CD4-positive, alpha-beta T cell treated with Interferon alpha-2 for 1 hour (primary cell): ENCODE measurements at regions not wholly inside any gene's neighbourhood (a gene's known extent, or its start where the extent isn't known, plus 50 kb on each side); places are given as distances from the start of the nearest gene placed in this dataset.

Experiments
- DNase-seq, 2 donors: peaks; one replicate each; pipeline ENCODE4 v3.0.0-alpha.2; 2020 to 2022

DNA sequence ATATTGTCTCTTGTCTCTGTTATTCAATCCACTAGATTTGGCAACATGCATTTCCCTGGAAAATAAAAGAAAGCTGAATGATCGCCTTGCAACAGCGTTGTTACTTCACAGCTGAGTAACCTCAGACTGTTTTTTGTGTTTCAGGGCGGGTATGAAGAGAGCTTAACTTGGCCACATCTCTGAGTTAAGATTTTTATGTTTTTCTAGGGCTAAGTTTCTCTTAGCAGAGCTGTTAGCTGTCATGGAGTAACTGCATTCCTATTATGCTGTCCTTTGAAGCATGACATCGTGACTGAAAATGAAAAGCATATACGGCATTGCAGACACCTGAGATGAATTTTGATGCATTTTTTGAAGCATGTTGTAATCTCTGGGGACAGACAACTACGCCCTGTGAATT is 1798.9 kb downstream of the PCDH7 start:
- DNase-seq: no peak

DNA sequence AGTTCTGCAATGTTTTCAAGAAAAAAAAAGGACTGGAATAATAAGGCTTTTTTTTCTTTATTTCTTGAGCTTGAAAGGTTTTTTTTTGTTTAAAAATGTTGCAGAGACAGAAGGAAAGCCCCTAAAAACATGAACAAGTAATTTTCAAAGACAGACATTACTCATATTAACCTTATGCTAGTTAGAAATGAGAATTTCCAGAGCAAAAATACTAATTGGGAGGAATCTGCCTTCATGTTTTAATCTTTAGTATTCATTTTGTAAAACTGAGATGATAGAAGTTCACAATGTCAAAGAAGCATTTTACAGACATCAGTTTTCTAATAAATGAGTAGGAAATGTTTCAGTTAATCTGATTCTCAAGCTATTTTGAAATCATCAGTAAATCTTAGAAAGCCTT is 1805.3 kb downstream of the PCDH7 start:
- DNase-seq: no peak

DNA sequence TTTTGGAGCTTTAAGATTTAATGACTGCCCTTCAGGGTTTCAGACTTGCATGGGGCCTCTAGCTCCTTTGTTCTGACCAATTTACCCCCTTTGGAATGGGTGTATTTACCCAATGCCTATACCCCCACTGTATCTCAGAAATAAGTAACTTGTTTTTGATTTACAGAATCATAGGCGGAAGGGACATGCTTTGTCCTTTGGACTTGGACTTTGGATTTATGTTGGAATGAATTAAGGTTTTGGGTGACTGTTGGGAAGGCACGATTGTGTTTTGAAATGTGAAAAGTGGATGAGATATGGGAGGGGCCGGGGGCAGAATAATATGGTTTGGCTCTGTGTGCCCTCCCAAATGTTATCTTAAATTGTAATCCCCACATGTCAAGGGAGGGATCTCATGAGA is 1824.7 kb downstream of the PCDH7 start:
- no peak for DNase-seq

DNA sequence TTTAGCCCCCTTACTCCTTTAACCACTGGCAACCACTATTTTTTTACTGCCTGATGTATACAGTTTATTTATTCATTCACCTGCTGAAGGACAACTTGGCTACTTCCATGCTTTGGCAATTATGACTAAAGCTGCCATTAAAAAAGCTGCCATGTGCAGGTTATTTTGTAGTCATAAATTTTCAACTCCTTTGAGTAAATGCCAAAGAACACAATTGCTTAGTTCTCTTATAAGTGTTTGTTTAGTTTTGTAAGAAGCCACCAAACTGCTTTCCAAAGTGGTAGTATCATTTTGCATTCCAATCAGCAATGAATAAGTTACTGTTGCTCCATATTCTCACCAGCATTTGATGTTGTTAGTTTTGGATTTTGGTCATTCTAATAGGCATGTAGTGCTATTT is 1831.8 kb downstream of the PCDH7 start:
- DNase-seq: no peak

DNA sequence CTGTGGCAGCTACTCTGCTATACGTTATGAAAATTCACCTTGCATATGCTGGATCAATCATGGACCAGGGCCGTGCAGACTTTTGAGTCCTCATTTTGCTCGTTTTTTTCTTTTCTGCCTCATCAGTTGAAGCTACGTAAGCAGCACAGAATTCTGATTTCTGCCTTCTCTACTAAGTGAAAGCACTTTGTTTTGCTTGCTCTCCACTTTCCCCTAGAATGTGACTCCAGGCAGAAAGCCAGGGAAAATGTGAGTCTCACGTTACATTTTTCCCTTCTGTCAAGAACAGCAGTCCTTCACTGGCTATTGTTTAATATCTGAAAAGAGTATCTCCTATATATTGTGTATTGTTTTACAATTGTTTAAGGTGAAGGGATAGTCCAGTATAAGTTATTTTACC is 1840.1 kb downstream of the PCDH7 start:
- DNase-seq: no peak

DNA sequence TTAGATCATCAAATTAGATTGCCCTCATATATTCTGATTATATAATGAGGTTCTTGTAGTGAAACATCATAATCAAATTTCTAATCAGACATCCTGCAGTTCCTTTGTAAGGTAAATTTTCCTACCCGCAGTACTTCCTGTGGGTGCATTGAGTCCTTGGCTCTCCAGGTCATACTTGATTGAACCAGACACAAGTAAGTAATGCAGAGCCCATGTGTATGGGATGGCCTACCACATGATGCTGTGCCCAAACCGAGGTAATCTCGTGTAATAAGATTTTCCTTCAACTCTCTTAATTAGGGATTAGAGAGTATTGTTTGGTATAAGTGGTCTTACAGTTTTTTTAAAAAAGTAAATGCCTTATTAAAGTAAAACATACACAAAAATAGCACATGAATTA is 1841.8 kb downstream of the PCDH7 start:
- no peak for DNase-seq

DNA sequence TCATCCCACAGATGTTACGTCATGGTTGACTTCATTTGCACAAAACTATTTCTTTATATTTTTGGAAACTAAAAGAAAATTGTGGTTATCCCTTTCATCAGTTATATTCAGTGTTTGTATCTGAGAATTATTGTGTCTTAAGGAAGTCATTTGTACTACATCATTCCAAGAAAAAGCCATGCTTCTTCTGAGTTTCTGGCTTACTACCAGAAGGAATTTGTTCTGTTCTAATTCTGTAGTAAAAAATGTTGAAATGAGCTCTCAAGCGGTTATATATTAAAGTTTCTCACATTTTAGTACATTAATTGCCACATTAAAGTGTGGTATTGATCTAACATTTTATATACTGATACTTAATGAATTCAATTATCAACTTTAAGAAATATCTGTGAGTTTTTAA is 1844.5 kb downstream of the PCDH7 start:
- no peak for DNase-seq

DNA sequence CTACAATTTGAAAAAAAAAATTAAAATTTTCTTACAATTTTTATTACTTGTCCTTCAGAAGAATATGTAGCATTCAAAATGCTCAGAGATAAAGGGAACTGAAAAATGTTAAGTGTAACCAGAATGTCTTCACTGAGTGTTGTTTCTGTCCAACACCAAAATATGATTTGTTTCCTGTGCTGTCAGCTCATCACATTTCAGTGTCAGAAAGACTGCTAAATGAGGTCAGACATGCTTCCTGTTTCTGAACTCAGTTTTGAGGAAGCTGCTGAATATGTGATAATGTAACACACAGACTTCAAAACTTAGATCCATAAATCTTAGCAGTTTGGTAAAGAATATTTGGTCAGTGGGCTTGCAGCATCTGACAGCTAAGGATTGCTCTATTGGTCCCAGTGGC is 1849.7 kb downstream of the PCDH7 start:
- DNase-seq: peak in 1 of 2 donors; percentile 5

DNA sequence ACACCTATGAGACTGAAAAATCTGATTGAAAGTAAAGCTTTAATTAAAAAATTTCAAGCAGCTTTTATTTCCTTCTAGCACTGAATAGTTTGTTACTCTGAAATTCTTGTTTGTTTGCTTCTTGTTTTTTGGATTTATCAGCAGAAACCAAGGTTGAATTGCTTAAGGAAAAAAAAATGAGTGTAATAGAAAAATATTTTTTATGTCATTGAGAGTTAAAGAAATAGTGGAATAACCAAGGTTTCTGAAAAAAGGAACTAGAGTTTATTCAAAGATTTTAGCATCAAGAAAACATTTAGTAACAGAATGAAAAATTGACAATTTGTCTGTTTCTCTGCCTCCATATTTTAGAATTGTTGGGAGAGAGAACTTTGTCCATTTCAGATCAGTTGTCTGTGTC is 1852.2 kb downstream of the PCDH7 start:
- DNase-seq: no peak

DNA sequence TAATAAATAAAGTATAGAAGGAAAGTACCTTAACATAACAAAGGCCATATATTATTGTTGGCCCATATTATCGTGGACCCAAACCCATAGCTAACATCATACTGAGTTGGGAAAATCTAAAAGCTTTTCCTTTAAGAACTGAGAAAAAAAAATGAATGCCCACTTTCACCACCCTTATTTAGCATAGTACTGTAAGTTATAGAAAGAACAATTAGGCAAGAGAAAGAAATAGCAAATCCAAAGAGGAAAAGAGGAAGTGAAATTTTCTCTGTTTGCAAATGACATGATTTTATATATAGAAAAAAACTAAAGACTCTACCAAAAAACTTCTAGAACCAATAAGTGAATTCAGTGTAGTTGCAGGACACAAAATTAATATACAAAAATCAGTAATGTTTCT is 1854.6 kb downstream of the PCDH7 start:
- no peak for DNase-seq

DNA sequence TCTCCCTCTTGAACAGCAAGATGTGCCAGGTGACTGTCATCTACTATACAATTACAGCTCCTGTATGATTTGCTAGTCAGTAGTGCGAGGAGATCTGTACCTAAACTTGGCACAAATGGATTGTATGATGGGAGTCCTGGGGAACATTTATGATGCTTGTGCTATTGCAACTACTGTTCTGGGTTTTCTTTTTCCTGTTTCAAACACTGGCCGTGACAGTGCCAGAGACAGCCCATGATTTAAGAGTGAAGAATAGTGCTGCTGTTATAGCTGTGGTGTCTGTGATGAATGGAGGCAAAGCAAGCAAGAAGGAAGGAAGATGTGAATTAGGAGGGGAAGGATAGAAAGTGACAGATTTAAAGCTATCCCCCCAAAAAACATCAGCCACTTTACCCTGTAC is 1868.9 kb downstream of the PCDH7 start:
- DNase-seq: no peak

DNA sequence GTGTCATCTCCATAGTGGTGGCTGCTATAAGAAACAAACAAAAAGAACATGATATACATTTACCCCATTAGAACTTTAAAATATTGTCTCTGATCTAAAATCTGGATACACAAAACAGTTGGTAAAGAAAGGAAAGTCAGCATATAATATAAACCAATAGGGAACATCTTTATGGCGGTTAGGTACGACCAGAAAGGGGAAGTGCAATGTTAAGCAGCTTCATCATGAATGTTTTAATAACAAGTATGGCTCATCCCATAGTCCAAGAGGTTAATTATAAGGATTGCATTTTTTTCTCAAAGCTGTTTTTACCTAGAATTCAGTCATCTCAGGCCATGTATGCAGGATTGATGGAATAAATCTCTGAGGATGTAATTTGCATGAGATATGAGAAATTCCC is 1869.7 kb downstream of the PCDH7 start:
- DNase-seq: no peak

DNA sequence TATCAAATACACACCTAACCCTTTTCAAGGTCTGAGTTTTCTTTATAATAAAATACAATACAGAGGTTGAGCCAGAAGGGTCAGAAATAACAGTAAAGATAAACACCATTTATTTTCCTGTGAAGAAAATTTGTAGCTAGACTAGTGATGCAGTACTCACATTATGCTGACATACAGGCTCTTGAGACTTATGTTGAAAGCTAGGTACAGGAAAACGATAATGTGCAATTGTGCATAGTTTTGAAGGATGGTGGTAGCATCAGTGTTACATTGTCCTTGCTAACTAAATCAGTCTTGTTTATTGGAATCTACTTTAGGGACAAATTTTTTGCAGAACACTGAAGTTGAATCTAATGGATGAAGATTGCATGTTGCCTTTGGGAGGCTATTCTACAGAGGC is 1877.2 kb downstream of the PCDH7 start:
- no peak for DNase-seq

DNA sequence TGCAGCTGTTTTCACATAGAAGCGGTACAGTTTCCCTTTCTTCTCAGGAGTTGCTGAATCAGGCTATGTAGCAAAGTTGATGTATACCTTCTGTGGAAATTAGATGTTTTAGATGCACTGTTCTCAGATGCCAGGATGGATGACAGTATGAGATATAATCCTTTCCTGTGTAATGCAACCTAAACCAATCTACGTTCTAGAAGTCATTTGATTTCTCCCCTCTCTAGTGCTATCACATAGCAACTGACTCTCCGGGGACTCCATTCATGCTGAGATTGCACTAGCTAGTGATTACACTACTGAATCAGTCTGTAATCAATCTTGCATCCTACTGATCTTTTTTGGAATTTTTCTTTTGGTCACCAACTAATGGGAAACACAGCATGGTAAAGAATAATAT is 1881.7 kb downstream of the PCDH7 start:
- no peak for DNase-seq

DNA sequence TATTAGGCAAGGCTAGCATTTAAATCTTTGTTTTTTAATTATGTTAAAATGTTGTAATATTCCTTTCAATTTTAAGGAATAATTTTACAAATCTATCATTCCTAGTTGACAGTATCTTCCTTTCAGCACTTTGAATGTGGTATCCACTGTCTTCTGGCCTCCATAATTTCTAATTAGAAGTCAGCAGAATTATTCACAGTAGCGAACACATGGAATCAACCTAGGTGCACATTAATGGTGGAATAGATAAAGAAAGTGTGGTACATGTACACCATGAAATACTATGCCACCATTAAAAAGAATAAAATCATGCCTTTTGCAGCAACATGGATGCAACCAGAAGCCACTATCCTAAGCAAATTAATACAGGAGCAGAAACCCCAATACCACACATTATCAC is 1887.8 kb downstream of the PCDH7 start:
- DNase-seq: no peak

DNA sequence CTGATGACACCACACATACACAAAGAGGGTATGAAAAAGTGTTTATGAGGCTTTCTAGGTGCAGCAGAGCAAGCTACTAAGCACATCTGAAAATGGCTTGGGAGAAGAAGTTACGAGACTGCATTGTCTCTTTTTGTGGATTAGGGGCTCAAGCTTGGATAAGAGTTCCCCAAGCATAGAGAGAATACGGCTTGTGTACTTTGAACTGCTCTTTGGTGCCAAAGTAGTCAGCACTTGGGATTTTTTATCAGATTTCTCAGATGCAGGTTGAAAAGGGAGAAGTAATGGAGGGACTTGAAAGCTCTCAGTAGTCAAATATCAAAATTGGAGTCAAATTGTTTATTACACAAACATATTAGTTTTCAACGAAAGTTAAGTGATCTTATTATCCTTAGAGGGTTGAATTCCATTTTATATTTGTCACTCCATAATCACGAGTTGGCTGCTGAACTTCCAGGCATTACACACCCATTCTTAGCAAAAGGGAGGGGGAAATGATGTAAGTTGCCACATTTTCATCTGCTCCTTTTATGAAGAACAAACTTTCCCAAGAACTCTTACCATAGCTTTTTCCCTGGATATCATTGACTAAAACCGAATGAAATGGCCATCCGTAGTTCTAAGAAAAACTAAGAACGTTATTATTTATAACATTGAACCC is 1904.9 kb downstream of the PCDH7 start:
- no peak for DNase-seq

DNA sequence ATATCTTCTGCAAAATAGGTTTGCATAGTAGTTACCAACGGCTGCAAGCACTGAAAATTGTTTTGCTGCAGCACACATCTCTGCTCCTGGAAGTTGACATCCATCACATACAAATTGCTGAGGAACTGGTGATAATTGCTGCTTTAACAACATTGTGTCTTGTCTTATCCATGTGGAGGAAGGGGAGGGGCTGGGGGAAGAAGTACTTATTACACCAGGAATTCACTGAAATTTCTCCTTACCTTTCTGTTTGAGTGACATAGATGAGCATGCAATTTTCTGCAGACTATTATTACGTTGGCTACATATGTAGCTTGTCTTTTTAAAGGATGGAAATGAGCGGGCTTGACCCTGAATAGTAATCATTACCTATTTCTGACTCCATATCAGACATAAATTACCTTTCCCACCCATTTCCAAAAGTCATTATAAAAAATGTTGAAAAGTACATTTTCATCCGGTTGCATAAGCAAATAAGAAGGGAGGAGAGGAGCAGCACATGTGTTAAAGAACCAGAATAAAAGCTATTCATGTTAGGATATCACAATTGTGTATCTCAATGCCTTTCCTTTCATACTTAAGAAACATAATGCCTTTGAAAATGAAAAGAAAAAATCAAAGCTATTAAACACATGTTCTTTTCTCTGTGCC is 1905.6 kb downstream of the PCDH7 start:
- DNase-seq: no peak

DNA sequence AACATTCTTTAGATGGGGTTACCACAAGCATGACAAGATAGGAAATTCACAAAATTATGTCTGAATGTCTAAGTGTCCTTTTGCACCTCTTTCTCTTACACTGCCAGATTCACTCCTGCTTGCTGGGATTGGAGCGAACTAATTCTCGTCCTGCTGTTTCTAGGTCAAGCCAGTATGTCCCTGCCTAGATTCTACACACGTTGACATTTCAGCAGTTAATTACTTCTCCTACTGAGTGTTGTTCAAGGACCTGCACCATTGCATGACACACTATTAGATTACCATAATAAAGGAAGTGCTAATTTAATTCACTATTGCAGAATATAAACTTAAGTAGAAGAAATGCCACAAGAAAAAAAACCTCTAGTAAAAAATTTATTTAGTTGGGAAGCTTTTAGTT is 1911.7 kb downstream of the PCDH7 start:
- DNase-seq: no peak

DNA sequence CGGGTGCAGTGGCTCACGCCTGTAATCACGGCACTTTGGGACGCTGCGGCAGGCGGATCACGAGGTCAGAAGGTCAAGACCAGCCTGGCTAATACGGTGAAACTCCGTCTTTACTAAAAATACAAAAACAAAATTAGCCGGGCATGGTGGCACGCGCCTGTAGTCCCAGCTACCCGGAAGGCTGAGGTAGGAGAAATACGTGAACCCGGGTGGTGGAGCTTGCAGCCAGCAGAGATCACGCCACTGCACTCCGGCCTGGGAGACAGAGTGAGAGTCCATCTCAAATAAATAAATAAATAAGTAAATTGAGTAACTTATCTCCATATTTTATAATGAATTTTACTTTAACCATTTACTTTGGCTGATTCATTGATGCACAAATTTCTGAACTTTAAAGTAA is 1913.3 kb downstream of the PCDH7 start:
- no peak for DNase-seq

DNA sequence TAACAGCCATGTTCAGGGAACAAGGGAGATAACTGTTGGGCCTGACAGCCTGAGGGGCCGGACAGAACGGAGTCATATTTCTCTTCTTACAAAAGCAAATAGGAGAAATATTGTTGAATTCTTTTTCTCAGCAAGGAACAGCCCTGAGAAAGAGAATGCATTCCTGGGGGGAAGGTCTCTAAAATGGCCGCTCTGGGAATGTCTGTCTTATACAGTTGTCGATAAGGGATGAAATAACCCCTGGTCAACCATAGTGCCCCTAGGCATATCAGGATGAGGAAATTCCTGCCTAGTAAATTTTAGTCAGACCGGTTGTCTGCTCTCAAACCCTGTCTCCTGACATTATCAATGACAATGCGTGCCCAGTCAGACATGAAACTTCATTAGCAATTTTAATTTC is 1925.5 kb downstream of the PCDH7 start:
- no peak for DNase-seq

DNA sequence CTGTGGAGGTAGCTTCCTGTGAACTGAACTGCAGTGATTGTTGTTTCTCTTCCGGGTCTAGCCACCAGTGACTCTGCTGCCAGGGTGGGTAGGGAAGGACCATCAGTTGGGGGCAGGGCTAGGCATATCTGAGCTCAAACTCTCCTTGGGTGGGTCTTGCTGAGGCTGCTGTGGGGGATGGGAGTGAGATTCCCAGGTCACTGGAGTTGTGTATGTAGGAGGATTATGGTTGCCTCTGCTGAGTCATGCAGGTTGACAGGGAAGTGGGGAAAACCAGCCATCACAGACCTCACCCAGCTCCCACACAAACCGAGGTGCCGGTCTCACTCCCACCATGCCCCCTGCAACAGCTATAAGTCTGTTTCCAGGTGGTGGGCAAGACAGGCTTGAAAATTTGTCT is 1937.8 kb downstream of the PCDH7 start:
- DNase-seq: no peak

DNA sequence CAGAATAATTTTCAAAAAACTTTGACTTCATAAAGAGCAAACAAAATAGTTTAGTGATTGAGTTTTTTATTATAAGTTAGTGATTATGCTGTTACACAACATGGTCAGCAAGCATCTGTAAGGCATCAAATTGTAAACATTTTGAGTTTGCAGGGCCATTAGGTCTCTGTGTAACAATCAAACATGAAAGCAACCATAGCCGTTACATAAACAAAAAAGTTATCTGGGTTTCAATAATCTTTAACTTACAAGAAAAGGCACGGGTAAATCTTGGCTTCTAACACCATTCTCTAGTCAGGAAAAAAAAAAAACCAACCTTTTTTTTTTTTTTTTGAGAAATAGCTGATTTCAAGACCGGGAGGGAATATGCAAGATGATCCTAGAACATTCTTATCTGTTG is 1941.1 kb downstream of the PCDH7 start:
- DNase-seq: no peak

DNA sequence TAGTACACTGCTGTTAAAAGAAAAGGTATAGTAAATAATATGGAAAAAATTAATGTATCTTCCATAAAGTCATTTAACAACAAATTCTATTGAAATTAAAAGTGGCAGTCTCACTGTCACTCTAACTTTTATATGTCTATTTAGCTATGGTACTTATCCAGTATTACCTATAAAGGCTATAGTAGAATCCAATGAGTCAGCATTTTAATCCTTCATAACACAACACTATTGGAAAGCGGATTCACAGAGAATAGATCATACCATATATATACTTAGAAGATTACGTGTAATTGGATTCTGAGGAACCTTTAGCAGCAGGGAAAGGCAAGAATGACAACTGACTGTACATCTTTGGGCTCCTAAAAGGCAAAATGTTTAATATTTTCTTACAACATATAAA is 1942.6 kb downstream of the PCDH7 start:
- no peak for DNase-seq

DNA sequence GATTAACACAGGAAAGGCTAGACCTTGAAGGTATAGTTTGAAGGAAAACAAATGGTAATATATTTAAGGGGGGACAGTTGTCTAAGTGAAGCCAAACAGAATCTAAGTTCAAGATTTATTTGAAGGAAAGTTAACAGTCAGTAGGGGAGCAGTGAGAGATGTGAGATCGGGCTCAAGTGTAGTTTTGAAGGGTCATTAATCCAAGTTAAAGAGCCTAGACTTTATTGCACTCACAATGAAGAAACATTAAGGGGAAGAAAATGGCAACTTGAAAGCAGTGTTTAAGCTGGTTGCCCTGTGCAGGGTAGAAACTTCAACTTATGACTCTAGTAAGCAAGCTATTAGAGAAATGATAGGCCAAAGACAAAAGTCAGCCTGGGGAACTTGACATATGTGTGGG is 1952.2 kb downstream of the PCDH7 start:
- DNase-seq: no peak

DNA sequence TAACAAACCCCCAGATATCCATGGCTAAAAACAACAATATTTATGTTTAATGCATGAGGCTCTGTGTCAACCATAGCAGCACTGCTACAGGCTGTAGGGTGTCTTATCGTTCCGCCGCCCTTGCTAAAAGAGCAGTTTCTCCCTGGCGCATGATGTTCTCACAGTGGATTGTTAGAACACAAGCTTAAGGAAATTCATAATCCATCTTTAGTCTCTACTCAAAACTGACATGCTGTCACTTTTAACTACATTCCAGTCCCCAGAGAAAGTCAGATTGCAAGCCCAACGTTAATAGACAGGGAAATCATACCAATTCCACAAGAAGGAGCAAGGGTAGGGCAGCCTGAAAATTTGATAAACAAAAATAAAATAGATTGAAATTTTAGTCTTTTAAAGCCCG is 1960.8 kb downstream of the PCDH7 start:
- DNase-seq: no peak
